ENCODE measurements at regions not wholly inside any gene's neighbourhood (a gene's known extent, or its start where the extent isn't known, plus 50 kb on each side); places are given as distances from the start of the nearest gene placed in this dataset.

GRCh38 chr7:25597946-25598345 lies 369.7 kb upstream of the NPVF start:
- TF ChIP-seq POLR2A (IDR thresholded peaks at IDR 0.05; ENCODE audit: low read length): no peak
- TF ChIP-seq GATA1 (IDR thresholded peaks at IDR 0.05; ENCODE audit: low read depth, low read length): no peak

All from erythroblast (primary cell).